Astrocyte (in vitro differentiated cells and primary cell): ENCODE measurements at regions not wholly inside any gene's neighbourhood (a gene's known extent, or its start where the extent isn't known, plus 50 kb on each side); places are given as distances from the start of the nearest gene placed in this dataset.
"Not testable (repeated sequence)": the region's sequence is repeated elsewhere in the genome, so short reads cannot be mapped to it uniquely, and the experiment has no call there.

Experiments used
- DNase-seq: peaks from one replicate; pipeline ENCODE4 v3.0.0-alpha.2; 2010; ENCODE audit warnings: low read depth
- FAIRE-seq: peaks from 2 replicates; lab custom pipeline; 2011; peaks lifted over from hg19 to GRCh38; lab: Jason Lieb, UNC
- H2AFZ ChIP-seq: 2 replicates; pipeline ENCODE4 v1.6.0; 2012; ENCODE audit warnings: low read depth, low read length, inconsistent platforms
- H3K27ac ChIP-seq: 2 replicates; pipeline ENCODE4 v1.5.1; 2011; ENCODE audit warnings: low read depth, low read length, inconsistent platforms
- H3K27me3 ChIP-seq: 2 replicates; pipeline ENCODE4 v1.6.0; 2011; ENCODE audit warnings: low read length, inconsistent platforms; ENCODE audit not compliant: insufficient read depth
- H3K36me3 ChIP-seq: 2 replicates; pipeline ENCODE4 v1.5.1; 2011; ENCODE audit warnings: low read length, inconsistent platforms; ENCODE audit not compliant: insufficient read depth
- H3K4me1 ChIP-seq: 2 replicates; pipeline ENCODE4 v1.5.1; 2011; ENCODE audit warnings: low read length, inconsistent platforms; ENCODE audit not compliant: insufficient read depth
- H3K4me2 ChIP-seq: 2 replicates; pipeline ENCODE4 v1.6.0; 2012; ENCODE audit warnings: low read length, inconsistent platforms
- H3K4me3 ChIP-seq: 2 replicates; pipeline ENCODE4 v1.5.1; 2011; ENCODE audit warnings: low read depth, mild to moderate bottlenecking, low read length, inconsistent platforms; ENCODE audit not compliant: insufficient read depth
- H3K79me2 ChIP-seq: 2 replicates; pipeline ENCODE4 v1.6.0; 2012; ENCODE audit warnings: mild to moderate bottlenecking, low read length, inconsistent platforms; ENCODE audit not compliant: insufficient read depth
- H3K9ac ChIP-seq: 2 replicates; pipeline ENCODE4 v1.6.0; 2012; ENCODE audit warnings: mild to moderate bottlenecking, low read length, inconsistent platforms
- H3K9me3 ChIP-seq: 2 replicates; pipeline ENCODE4 v1.5.1; 2012; ENCODE audit warnings: low read depth, mild to moderate bottlenecking, low read length, inconsistent platforms; ENCODE audit not compliant: insufficient read depth
- H4K20me1 ChIP-seq: 2 replicates; pipeline ENCODE4 v1.6.0; 2012; ENCODE audit warnings: low read length, inconsistent platforms; ENCODE audit not compliant: insufficient read depth
- H3K27ac Mint-ChIP-seq: one replicate; pipeline ENCODE4 v1.8.0; 2021; ENCODE audit warnings: mild to moderate bottlenecking, mixed read lengths; ENCODE audit not compliant: unreplicated experiment
- H3K27me3 Mint-ChIP-seq: one replicate; pipeline ENCODE4 v1.8.0; 2021; ENCODE audit warnings: low read depth, mixed read lengths; ENCODE audit not compliant: unreplicated experiment
- H3K36me3 Mint-ChIP-seq: one replicate; pipeline ENCODE4 v1.8.0; 2021; ENCODE audit warnings: low read depth, mixed read lengths; ENCODE audit not compliant: unreplicated experiment
- H3K4me1 Mint-ChIP-seq: one replicate; pipeline ENCODE4 v1.8.0; 2021; ENCODE audit warnings: low read depth, mixed read lengths; ENCODE audit not compliant: unreplicated experiment
- H3K4me3 Mint-ChIP-seq: one replicate; pipeline ENCODE4 v1.8.0; 2021; ENCODE audit warnings: mild to moderate bottlenecking, moderate library complexity, mixed read lengths; ENCODE audit not compliant: unreplicated experiment
- H3K9me3 Mint-ChIP-seq: one replicate; pipeline ENCODE4 v1.8.0; 2021; ENCODE audit warnings: mild to moderate bottlenecking, mixed read lengths; ENCODE audit not compliant: unreplicated experiment
- EZH2 ChIP-seq: IDR thresholded peaks from 2 replicates; pipeline ENCODE4 v1.6.1; 2012; ENCODE audit warnings: mild to moderate bottlenecking, low read length, inconsistent platforms; ENCODE audit not compliant: insufficient read depth
- TF ChIP-seq, protein P1 (sequence below): IDR thresholded peaks from 2 replicates; pipeline ENCODE4 v1.5.1; 2011; ENCODE audit warnings: low read depth, mild to moderate bottlenecking, inconsistent platforms, low read length, moderate library complexity; ENCODE audit not compliant: insufficient read depth

DNA sequence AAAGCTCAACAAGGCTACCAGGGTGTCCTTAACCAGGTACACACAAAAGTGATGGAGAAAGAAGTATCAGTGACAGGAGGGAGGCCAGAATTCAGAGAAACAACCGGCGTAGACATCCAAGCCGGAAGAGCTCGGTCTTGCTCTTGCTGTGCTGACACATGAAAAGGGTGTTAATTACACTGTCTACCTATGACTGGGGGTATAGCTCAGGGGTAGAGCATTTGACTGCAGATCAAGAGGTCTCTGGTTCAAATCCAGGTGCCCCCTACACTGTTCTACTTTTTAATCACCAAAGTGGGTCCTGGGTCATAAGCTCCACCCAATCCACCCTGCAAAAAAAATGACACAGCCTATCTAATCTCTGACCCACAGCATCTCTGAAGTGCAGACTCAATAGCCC lies 86.9 kb upstream of the ZNF746 start:
- Mint-ChIP-seq H3K27ac (no peak overlapping the region), H3K36me3 (peaks cover 80% of the 10 kb centered on the region), H3K27me3 (no peaks in the 10 kb centered on the region), H3K4me1 (peaks cover 12% of the 10 kb centered on the region), H3K9me3 (peaks cover 14% of the 10 kb centered on the region), H3K4me3 (no peak overlapping the region)
- TF ChIP-seq, protein P1, sequence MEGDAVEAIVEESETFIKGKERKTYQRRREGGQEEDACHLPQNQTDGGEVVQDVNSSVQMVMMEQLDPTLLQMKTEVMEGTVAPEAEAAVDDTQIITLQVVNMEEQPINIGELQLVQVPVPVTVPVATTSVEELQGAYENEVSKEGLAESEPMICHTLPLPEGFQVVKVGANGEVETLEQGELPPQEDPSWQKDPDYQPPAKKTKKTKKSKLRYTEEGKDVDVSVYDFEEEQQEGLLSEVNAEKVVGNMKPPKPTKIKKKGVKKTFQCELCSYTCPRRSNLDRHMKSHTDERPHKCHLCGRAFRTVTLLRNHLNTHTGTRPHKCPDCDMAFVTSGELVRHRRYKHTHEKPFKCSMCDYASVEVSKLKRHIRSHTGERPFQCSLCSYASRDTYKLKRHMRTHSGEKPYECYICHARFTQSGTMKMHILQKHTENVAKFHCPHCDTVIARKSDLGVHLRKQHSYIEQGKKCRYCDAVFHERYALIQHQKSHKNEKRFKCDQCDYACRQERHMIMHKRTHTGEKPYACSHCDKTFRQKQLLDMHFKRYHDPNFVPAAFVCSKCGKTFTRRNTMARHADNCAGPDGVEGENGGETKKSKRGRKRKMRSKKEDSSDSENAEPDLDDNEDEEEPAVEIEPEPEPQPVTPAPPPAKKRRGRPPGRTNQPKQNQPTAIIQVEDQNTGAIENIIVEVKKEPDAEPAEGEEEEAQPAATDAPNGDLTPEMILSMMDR = no peak
- no peak for TF ChIP-seq EZH2
- H2AFZ ChIP-seq = no peak overlapping the region
- no peaks in the 10 kb centered on the region for H3K27me3 ChIP-seq
- no peaks in the 10 kb centered on the region for H3K4me1 ChIP-seq
- H3K79me2 ChIP-seq = no peaks in the 10 kb centered on the region
- H3K27ac ChIP-seq = no peak overlapping the region
- H3K4me2 ChIP-seq = no peak overlapping the region
- DNase-seq = no peak
- peaks cover 4% of the 10 kb centered on the region for H3K9me3 ChIP-seq
- no peak overlapping the region for H3K4me3 ChIP-seq
- no peak for FAIRE-seq
- H3K9ac ChIP-seq = no peak overlapping the region
- peaks cover 6% of the 10 kb centered on the region for H4K20me1 ChIP-seq
- H3K36me3 ChIP-seq = peaks cover 11% of the 10 kb centered on the region

DNA sequence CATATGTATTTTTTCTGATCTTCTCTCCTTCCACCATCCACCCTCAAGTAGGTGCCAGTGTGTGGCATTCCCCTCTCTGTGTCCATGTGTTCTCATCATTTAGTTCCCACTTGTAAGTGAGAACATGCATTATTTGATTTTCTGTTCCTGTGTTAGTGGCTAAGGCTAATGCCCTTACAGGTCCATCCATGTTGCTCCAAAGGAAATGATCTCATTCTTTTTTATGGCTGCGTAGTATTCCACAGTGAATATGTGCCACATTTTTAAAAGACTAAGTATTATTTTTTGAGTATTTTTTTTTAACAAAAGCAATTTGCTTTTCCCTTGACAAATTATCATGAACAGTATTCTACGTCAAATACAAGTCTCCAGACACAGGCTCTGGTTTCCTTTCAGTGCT lies 86.4 kb upstream of the ZNF746 start:
- H3K4me1 Mint-ChIP-seq = peaks cover 12% of the 10 kb centered on the region
- no peak for DNase-seq
- Histone ChIP-seq H3K9me3 (peaks cover 4% of the 10 kb centered on the region), H3K79me2 (no peaks in the 10 kb centered on the region), H3K27ac (no peak overlapping the region), H3K4me1 (no peaks in the 10 kb centered on the region), H4K20me1 (peaks cover 6% of the 10 kb centered on the region), H2AFZ (no peak overlapping the region), H3K27me3 (no peaks in the 10 kb centered on the region), H3K4me3 (no peak overlapping the region), H3K36me3 (peaks cover 11% of the 10 kb centered on the region), H3K4me2 (no peak overlapping the region), H3K9ac (no peak overlapping the region)
- no peak overlapping the region for H3K27ac Mint-ChIP-seq
- no peak for FAIRE-seq
- no peak overlapping the region for H3K4me3 Mint-ChIP-seq
- no peaks in the 10 kb centered on the region for H3K27me3 Mint-ChIP-seq
- no peak for TF ChIP-seq EZH2
- TF ChIP-seq, protein P1 = no peak
- H3K9me3 Mint-ChIP-seq = peaks cover 17% of the 10 kb centered on the region
- peaks cover 82% of the 10 kb centered on the region for H3K36me3 Mint-ChIP-seq

DNA sequence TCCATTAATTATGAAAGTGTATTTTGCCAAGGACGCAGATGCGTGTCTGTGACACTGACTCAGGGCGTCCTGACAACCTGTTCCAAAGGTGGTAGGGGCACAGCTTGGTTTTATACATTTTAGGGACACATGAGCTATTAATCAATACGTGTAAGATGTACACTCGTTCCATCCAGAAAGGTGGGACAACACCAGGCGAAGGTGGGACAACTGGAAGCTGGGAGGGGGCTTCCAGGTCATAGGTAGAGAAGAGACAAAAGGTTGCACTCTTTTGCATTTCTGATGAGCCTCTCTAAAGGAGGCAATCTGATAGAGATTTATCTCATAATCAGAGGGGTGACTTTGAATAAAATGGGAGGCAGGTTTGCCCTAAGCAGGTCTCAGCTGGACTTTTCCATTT lies 82.7 kb upstream of the ZNF746 start:
- Histone ChIP-seq H3K4me3 (no peak overlapping the region), H3K27ac (no peak overlapping the region), H3K27me3 (no peaks in the 10 kb centered on the region), H3K4me1 (no peaks in the 10 kb centered on the region), H3K36me3 (peaks cover 5% of the 10 kb centered on the region), H3K79me2 (no peaks in the 10 kb centered on the region), H3K9ac (no peak overlapping the region), H4K20me1 (no peaks in the 10 kb centered on the region), H3K4me2 (no peak overlapping the region), H3K9me3 (peaks cover 4% of the 10 kb centered on the region), H2AFZ (no peak overlapping the region)
- DNase-seq (no peak), FAIRE-seq (no peak)
- no peaks in the 10 kb centered on the region for H3K27me3 Mint-ChIP-seq
- H3K36me3 Mint-ChIP-seq = peaks cover 81% of the 10 kb centered on the region
- peaks cover 43% of the 10 kb centered on the region for H3K9me3 Mint-ChIP-seq
- H3K4me3 Mint-ChIP-seq = no peak overlapping the region
- H3K27ac Mint-ChIP-seq = no peak overlapping the region
- TF ChIP-seq, protein P1 = no peak
- no peak for TF ChIP-seq EZH2
- H3K4me1 Mint-ChIP-seq = peaks cover 2% of the 10 kb centered on the region

DNA sequence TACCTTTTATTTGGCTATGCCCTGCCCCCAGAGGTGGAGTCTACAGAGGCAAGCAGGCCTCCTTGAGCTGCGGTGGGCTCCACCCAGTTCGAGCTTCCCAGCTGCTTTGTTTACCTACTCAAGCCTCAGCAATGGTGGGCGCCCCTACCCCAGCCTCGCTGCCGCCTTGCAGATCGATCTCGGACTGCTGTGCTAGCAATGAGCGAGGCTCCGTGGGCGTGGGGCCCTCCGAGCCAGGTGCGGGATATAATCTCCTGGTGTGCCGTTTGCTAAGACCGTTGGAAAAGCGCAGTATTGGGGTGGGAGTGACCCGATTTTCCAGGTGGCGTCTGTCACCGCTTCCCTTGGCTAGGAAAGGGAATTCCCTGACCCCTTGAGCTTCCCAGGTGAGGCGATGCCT lies 81.8 kb upstream of the ZNF746 start:
- Mint-ChIP-seq H3K9me3 (peaks cover 44% of the 10 kb centered on the region), H3K36me3 (peaks cover 73% of the 10 kb centered on the region)
- H3K27ac ChIP-seq, H3K27me3 Mint-ChIP-seq, FAIRE-seq, H3K27me3 ChIP-seq, DNase-seq, H3K79me2 ChIP-seq, H3K27ac Mint-ChIP-seq, H3K9ac ChIP-seq, H3K4me1 Mint-ChIP-seq, H3K4me3 Mint-ChIP-seq, H3K36me3 ChIP-seq, H3K9me3 ChIP-seq, H3K4me2 ChIP-seq, H4K20me1 ChIP-seq, H2AFZ ChIP-seq, H3K4me1 ChIP-seq, H3K4me3 ChIP-seq: not testable (repeated sequence)
